GM19328 (cell line): ENCODE measurements at regions not wholly inside any gene's neighbourhood (a gene's known extent, or its start where the extent isn't known, plus 50 kb on each side); places are given as distances from the start of the nearest gene placed in this dataset.
"Not testable (repeated sequence)": the region's sequence is repeated elsewhere in the genome, so short reads cannot be mapped to it uniquely, and the experiment has no call there.

Experiments used
- ATAC-seq: cut with Tn5 transposase; IDR thresholded peaks from one replicate; pipeline ENCODE4 v1.9.1; 2021; ENCODE audit warnings: mild to moderate bottlenecking, moderate library complexity; ENCODE audit not compliant: unreplicated experiment

DNA sequence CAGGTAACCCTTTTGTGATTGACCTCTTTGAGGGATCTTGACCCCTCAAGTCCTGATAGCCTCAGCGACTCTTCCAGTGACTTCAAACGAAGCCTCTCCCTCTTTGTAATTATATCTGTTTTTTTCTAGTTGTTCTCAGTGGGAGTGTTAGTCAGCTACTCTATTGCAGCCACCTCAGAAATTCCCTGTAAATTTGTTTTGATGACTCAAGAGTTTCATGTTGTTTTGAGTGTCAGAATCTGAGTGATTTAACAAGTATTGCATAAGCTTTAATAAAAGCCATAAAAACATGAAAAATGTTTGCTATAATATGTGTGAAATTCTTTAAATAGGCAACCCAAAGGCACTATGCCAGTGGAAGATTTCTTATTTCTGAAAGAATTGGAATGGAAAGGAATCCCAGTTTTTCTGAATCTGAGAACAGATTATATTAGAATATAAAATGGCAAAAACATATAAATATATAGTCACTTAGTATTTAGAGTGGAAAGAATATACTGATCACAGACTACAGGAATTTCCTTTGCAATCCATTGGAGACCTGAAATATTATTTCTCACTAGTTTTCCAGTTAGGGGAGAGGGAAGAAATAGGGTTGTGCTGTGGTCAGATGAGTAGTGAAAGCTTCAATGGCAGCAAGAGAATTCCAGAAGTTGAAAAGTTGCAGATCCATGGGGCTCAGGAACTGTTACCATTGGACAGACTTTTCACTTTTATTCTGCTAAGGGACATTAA lies 94.4 kb upstream of the SEMA3C start:
- no peak for ATAC-seq

DNA sequence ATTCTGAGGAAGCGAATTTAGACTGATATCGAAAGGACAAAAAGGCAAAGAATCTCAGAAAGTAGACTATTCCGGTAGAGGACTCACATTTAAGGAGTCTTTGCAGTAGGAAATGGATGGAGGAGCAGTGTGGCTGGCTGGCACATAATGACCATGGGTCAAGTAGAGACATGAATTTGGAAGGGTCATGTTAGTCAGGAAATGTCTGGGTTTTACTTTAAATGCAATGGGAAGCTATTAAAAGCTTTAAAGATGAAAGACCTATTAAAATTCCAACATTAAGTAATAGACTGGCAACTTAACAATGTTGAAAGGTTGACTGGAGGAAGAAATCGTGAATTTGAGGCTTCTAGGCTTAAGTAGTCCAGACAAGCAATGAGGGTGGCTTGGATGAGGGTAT lies 90.0 kb upstream of the SEMA3C start:
- ATAC-seq = no peak

DNA sequence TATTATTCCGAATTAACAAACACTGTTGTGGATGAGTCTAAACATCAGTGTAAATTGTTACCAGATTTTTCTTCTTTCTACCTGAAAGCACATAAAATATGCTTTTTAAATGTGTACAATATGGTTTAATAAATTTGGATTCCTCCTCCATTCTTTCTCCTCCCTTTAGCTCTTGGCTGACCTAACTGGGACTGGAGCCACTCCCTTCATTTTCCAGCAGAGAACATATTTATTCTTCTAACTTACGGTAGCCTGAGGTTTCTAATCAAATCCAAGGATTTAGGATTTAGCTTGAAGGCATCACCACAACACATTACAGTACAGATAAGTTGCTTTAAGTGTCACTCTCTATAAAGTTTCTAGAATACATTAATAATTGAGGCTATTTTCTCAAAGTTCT lies 88.2 kb upstream of the SEMA3C start:
- ATAC-seq = no peak

DNA sequence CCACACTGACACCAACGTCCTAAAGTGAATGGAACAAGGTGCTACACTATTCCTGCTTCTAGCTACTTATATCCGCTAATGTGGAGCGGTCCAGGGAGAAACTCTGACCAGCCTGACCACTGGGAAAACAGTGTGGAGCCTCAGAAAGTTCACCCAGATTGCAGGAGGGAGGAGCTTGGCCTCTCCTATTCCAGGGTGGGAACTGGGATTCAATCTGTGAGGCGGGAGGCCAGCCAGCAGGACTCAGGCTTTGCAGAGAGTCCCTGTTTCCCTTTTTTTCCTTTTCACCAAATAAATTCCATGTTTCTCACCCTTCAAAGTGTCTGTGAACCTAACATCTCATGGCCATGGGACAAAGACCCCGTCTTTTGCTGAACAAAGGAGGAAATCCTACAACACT lies 86.4 kb upstream of the SEMA3C start:
- ATAC-seq = no peak

DNA sequence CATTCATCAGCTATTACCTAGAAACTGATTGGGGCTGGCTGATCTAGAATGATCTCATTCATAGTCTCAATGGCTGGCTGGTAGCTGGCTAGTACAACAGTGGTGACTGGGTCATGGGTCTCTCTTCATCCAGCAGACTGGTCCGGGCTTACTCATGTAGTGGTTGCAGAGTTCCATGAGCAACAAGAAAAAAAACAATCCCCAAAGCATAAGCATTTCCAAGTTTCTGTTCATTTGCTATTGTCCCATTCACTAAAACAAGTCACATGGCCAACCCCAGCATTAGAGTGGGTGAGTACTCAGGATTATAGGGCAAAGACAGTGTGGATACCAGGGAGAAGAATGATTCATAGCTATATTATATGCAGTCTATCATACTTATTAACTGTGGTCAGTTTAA lies 85.2 kb upstream of the SEMA3C start:
- ATAC-seq = no peak

DNA sequence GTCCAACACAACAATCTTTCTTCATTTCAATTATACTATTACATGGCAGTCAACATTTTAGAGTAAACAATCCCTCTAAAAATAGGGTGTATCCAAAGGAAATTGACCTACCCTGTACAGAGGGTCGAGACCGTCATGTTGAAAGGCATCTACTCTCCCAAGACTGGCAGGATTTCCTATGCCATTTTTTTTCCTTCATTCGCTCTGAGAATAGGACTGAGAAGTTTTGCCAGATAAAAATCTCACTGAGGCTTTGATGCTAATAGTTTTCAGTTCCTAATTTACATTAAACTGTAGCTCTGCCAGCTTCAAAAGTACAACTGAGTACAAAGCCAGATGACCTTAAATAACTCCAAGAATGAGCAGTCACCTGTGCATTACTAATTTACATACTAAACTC lies 84.5 kb upstream of the SEMA3C start:
- no peak for ATAC-seq

DNA sequence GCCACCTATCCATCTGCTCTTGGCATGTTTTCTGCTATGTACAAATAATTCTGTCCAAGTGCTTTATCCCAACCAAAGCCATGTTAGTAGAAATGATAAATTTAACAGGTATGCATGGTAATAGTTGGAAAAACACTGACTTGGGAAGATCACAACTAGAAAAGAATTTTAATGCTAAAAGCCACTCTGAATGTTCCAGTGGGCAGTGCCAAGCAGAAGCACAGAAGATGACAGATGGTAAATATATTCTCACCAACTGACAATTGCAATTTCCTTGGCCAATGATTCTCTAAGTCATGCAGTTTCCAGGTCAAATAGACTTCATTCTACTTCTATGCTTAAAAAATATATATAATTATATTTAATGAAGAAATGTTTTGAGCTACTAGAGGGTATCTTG lies 83.6 kb upstream of the SEMA3C start:
- no peak for ATAC-seq

DNA sequence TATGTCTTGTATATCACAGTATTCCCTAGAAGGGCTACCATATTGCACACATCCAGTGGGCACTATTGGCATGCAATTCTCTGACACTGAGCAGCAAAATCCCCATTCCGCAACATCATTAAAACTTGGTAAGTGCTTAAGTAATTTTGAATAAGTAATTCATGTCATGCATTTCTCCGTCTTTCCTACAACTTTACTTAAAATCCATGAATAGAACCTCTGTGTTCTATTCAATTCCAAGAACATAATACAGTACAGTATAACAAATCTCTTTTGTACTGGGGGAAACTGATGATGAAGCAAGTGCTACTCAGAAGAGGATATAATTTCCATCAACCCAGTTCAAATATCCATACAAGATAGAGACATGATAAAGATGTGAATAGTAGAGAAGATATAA lies 80.9 kb upstream of the SEMA3C start:
- no peak for ATAC-seq

DNA sequence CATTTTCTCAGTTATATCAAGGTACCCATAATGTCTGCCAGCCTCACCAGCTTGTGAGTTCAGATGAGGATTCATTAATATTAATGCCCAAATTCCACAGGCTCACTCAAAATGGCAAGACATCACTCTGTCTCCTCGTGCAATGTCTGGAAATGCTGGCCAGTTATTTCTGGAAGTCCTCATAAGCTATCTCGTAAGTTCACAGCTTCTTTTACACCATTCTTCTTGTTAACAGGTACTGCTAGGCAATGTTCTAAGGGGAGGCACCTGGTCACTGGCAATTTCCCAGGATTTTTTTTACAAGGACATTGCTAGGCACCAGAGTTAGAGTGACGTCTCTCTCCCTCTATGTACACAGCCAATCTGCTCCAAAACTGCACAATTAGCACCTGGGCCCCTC lies 80.2 kb upstream of the SEMA3C start:
- ATAC-seq = no peak

DNA sequence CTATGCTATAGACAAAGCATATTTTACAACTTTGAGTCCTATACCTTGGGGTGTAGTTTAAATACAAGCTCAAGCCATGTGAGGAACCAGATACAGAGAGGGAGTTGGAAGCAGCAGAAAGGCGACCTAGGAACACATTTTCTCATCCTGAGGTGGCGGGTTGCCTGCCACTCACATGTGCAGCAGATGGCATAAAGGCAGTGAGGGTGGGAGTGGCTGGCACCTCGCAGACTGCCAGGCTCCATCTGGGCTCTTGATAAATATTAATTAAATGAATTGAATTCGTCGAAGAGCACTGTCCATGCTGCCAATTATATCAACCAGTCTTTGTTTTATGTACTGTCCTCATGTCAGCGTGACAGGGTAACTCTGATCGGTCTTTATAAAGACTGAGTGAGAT lies 79.0 kb upstream of the SEMA3C start:
- no peak for ATAC-seq

DNA sequence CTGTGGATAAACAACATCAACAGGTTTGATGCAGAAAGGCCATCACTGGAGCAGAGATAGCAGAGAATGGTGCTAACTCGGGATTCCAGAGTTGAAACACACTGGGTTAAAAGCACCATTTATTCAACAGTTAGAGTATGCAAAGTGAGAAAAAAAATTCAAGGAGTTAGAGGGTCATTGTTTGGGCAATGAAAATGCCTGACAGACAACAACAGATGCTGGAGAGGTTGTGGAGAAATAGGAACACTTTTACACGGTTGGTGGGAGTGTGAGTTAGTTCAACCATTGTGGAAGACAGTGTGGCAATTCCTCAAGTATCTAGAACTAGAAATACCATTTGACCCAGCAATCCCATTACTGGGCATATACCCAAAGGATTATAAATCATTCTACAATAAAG lies 77.4 kb upstream of the SEMA3C start:
- not testable (repeated sequence) for ATAC-seq

DNA sequence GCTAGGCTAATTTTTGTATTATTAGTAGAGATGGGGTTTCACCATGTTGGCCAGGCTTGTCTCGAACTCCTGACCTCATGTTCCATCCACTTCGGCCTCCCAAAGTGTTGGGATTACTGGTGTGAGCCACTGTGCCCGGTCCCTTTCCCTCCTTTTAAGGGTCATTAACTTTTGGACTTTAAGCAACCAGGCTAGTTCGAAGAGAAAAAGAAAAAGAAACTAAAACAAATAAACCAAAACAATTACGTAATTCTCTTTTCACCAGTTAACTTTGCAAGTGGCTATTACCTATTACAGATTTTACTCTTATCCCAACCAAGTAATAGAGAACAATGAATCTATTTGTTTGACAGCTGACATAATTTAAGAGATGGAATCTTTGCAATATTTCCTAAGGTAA lies 72.8 kb upstream of the SEMA3C start:
- no peak for ATAC-seq

DNA sequence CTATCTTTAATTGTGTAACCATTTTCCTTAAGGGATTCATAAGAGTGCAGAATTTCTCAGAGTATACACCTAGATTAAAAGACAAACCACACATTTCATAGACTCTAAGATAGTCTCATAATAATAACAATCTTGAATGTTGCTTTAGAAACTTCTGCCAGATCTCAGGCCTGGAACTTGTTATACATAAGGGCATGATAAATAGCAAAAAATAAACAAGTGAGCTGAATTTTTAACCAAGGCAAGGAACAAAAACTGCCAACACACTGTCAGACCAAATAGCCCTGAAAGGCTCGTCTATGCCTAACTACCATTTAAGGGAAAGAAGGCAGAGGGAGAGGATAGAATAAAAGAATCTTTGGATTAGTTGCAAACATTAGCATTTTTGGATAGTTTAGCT lies 65.8 kb upstream of the SEMA3C start:
- ATAC-seq = no peak

DNA sequence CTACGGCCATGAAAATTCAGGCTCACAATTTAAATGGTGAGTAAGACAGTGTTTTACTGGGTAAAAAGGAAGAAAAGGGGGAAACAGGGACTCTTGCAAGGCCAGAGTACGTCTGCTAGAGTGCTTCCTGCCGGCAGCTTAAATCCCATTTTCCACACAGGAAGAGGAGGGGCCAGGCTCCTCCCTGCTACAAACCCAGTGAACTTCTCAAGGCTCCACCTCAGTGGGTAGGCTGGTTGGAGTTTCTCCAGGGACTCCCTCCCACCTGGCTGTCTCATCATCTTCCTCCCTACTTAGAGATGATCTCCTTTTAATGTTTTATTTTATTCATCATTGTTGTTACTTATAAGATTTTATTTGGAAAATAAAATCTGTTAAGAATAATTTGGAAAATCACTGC lies 62.6 kb upstream of the SEMA3C start:
- ATAC-seq = no peak

DNA sequence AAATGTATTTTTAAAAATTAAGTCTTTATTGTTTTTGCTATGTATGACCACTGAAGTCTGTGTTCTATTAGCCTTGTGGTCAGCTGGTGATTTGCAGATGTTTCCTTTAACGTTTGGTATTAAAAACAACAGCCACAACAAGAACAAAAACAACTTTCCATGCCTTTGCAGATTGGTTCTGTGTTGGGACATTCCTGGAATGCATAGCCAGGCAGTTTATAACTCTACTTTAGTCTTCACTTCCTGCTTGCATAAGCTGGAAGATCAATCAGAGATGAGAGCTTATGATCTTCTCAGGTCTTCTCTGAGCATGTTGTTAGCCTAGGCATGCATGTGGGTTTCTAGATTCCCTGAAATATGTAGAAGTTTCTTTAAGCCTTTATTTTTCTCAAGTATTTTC lies 58.9 kb upstream of the SEMA3C start:
- no peak for ATAC-seq

DNA sequence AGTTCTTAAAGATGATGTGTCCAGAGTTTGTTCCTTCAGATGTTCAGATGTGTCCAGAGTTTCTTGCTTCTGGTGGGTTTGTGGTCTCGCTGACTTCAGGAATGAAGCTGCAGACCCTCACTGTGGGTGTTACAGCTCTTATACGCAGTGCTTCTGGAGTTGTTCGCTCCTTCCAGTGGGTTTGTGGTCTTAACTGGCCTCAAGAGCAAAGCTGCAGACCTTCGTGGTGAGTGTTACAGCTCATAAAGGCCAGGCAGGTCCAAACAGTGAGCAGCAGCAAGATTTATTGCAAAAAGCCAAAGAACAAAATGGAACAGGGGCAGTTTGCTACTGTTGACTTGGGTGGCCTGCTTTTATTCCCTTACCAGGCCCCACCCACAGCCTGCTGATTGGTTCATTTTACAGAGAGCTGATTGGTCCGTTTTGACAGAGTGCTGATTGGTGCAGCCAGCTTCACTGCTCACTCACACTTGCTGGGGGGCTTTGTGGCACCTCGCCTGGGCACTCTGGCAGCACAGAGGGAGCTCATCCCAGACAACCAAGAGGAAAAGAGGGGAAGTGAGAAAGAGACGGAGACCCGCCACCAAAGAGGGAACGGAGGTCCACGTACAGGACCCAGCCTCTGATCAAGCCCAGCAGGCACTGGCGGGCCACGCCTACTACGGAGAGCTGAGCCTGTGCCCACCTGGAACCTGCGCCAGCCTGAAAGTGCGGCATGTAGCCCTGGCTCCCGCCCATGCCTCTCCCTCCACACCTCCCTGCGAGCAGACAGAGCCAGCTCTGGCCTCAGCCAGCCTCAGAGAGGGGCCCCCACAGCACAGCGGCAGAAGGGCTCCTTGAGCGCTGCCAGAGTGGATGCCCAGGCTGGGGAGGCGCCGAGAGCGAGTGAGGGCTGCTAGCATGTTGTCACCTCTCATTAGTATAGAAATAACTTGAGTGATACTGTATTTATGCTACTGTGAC lies 55.8 kb upstream of the SEMA3C start:
- ATAC-seq = no peak

DNA sequence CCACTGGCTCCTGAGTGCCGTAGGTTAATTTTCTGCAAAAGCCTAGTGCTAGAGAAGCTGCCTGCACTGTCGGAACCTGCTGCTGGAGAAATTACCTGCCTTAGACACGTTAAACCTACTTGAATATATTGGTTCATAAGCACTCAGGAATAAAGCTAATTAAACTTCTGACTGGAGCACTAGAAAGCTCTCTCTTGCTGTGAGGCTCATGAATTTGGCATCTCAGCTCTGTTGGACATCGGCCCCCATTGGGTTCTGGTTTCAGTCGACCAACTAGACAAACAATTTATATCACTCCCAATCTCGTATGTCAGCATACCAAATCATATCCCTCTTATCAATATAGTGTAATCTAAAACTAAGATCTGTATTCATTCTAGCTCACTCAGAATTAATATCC lies 52.4 kb upstream of the SEMA3C start:
- ATAC-seq = no peak
